ENCODE measurements at regions not wholly inside any gene's neighbourhood (a gene's known extent, or its start where the extent isn't known, plus 50 kb on each side); places are given as distances from the start of the nearest gene placed in this dataset.

GRCh38 chr10:130804778-130805634 is 506.5 kb downstream of the TCERG1L start:
- intact Hi-C loops (cut with DNase I): no loop called here
- no peak overlapping the region for H3K27ac ChIP-seq
- H3K4me1 ChIP-seq (ENCODE audit: insufficient read depth): no peaks in the 10 kb centered on the region
- no peak for TF ChIP-seq POLR2A (IDR thresholded peaks at IDR 0.05)
- no peak for TF ChIP-seq EP300 (IDR thresholded peaks at IDR 0.05)
- no peak for TF ChIP-seq CTCF (IDR thresholded peaks at IDR 0.05)
- H3K36me3 ChIP-seq: no peaks in the 10 kb centered on the region
- no peak overlapping the region for H3K4me3 ChIP-seq
- no peaks in the 10 kb centered on the region for H3K27me3 ChIP-seq
- H3K9me3 ChIP-seq: no peaks in the 10 kb centered on the region
- no peak for DNase-seq
- 78 to 88% (median 83%) methylated on average over 8 of the region's 8 CpGs for WGBS, 3 donors

GRCh38 chr10:130805635-130806030 is 505.9 kb downstream of the TCERG1L start:
- Histone ChIP-seq H3K36me3 (no peaks in the 10 kb centered on the region), H3K27ac (no peak overlapping the region), H3K9me3 (no peaks in the 10 kb centered on the region), H3K27me3 (no peaks in the 10 kb centered on the region), H3K4me3 (no peak overlapping the region), H3K4me1 (ENCODE audit: insufficient read depth) (no peaks in the 10 kb centered on the region)
- intact Hi-C loops (cut with DNase I): no loop called here
- no peak for DNase-seq
- WGBS, 3 donors: 80 to 85% (median 85%) methylated on average over 8 of the region's 8 CpGs
- TF ChIP-seq EP300 (IDR thresholded peaks at IDR 0.05): no peak
- TF ChIP-seq CTCF (IDR thresholded peaks at IDR 0.05): no peak
- no peak for TF ChIP-seq POLR2A (IDR thresholded peaks at IDR 0.05)

- TF ChIP-seq CTCF (IDR thresholded peaks at IDR 0.05) (no peak), EP300 (IDR thresholded peaks at IDR 0.05) (no peak), POLR2A (IDR thresholded peaks at IDR 0.05) (no peak)
- Histone ChIP-seq H3K4me1 (ENCODE audit: insufficient read depth) (no peaks in the 10 kb centered on the region), H3K27me3 (no peaks in the 10 kb centered on the region), H3K9me3 (no peaks in the 10 kb centered on the region), H3K27ac (no peak overlapping the region), H3K4me3 (no peak overlapping the region), H3K36me3 (no peaks in the 10 kb centered on the region)
- no peak for DNase-seq
- intact Hi-C loops (cut with DNase I): no loop called here
- 88 to 91% (median 90%) methylated on average over 12 of the region's 12 CpGs for WGBS, 3 donors
Measured at GRCh38 chr10:130806426-130806825, 505.1 kb downstream of the TCERG1L start.

- no peak for DNase-seq
- H3K27me3 ChIP-seq: no peaks in the 10 kb centered on the region
- intact Hi-C loops (cut with DNase I): no loop called here
- H3K36me3 ChIP-seq: no peaks in the 10 kb centered on the region
- H3K27ac ChIP-seq: no peak overlapping the region
- H3K4me3 ChIP-seq: no peak overlapping the region
- no peaks in the 10 kb centered on the region for H3K4me1 ChIP-seq (ENCODE audit: insufficient read depth)
- no peaks in the 10 kb centered on the region for H3K9me3 ChIP-seq
- TF ChIP-seq CTCF (IDR thresholded peaks at IDR 0.05) (no peak), POLR2A (IDR thresholded peaks at IDR 0.05) (no peak), EP300 (IDR thresholded peaks at IDR 0.05) (no peak)
- 73 to 74% (median 73%) methylated on average over 5 of the region's 5 CpGs for WGBS, 3 donors
Measured at GRCh38 chr10:130807096-130807495, 504.4 kb downstream of the TCERG1L start.

Data from ovary (tissue), 7 donors.